RWPE2 (cell line): ENCODE measurements at regions not wholly inside any gene's neighbourhood (a gene's known extent, or its start where the extent isn't known, plus 50 kb on each side); places are given as distances from the start of the nearest gene placed in this dataset.
A peak's percentile ranks its signal among the peaks of the same experiment; 100 is the strongest.

Experiments
- ATAC-seq: fragments of 200-7000 bp; cut with Tn5 transposase; 3 replicates; pipeline ENCODE4 v1.9.1; 2021; ENCODE audit warnings: low read depth
- DNase-seq: peaks from one replicate; pipeline ENCODE4 v3.0.0-alpha.2; 2020; ENCODE audit warnings: low spot score
- H3K27ac ChIP-seq: fragments of 450-650 bp; 2 replicates; pipeline ENCODE4 v1.5.1; 2017; ENCODE audit warnings: mild to moderate bottlenecking; ENCODE audit not compliant: poor library complexity, severe bottlenecking
- H3K27me3 ChIP-seq: fragments of 250-450 bp; sonication (Bioruptor Pico); 2 replicates; pipeline ENCODE4 v1.5.1; 2021; ENCODE audit warnings: mild to moderate bottlenecking, moderate library complexity; ENCODE audit not compliant: insufficient read depth, poor library complexity, severe bottlenecking
- H3K36me3 ChIP-seq: fragments of 250-450 bp; sonication (Bioruptor Pico); 2 replicates; pipeline ENCODE4 v1.5.1; 2020; ENCODE audit warnings: low read depth, mild to moderate bottlenecking, moderate library complexity
- H3K4me1 ChIP-seq: fragments of 250-450 bp; sonication (Bioruptor Pico); 2 replicates; pipeline ENCODE4 v1.5.1; 2021; ENCODE audit warnings: mild to moderate bottlenecking, moderate library complexity; ENCODE audit not compliant: insufficient read depth, poor library complexity, severe bottlenecking
- H3K4me3 ChIP-seq: fragments of 250-450 bp; sonication (Bioruptor Pico); 2 replicates; pipeline ENCODE4 v1.5.1; 2021; ENCODE audit warnings: mild to moderate bottlenecking, moderate library complexity; ENCODE audit not compliant: severe bottlenecking
- H3K9me3 ChIP-seq: fragments of 250-450 bp; sonication (Bioruptor Pico); 2 replicates; pipeline ENCODE4 v1.5.1; 2021; ENCODE audit warnings: mild to moderate bottlenecking, moderate library complexity; ENCODE audit not compliant: severe bottlenecking
- CTCF ChIP-seq: fragments of 450-650 bp; IDR thresholded peaks from one replicate; pipeline ENCODE4 v1.5.1; 2017; ENCODE audit warnings: mild to moderate bottlenecking, moderate library complexity; ENCODE audit not compliant: poor library complexity, severe bottlenecking

- Histone ChIP-seq H3K27me3 (no peaks in the 10 kb centered on the region), H3K36me3 (no peaks in the 10 kb centered on the region), H3K27ac (peak overlapping the region; percentile 26), H3K4me3 (no peak overlapping the region), H3K9me3 (peaks cover 2% of the 10 kb centered on the region), H3K4me1 (peaks cover 22% of the 10 kb centered on the region)
- ATAC-seq (no peak), DNase-seq (no peak)
- no peak for TF ChIP-seq CTCF
These were observed 848.9 kb downstream of the TRIML1 start for GRCh38 chr4:188988131-188988530.

- TF ChIP-seq CTCF, result no peak
- H3K4me3 ChIP-seq, result no peak overlapping the region
- H3K36me3 ChIP-seq, result no peaks in the 10 kb centered on the region
- peak overlapping the region; percentile 26 for H3K27ac ChIP-seq
- ATAC-seq, result peak; percentile 54
- no peaks in the 10 kb centered on the region for H3K27me3 ChIP-seq
- H3K4me1 ChIP-seq, result peaks cover 22% of the 10 kb centered on the region
- H3K9me3 ChIP-seq, result no peaks in the 10 kb centered on the region
- no peak for DNase-seq
These were observed 850.1 kb downstream of the TRIML1 start for GRCh38 chr4:188989371-188989770.

DNA sequence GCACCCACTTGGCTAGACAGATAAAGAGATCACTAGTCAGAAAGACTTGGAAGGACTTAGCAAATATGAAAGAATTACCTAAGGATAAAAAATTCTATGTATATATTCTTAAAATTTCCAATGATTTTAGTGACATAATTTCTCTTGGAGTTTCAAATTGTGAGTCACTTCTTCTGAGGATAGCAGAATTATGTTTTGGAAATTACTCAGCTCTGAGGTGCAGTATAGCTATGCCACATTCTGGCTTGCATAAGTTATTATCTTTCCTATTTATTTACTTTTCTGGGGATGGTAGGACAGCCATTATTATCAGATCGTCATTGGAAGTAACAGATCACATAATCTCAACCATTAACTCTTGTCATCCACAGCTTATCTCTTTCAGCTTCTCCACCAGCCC lies 853.5 kb downstream of the TRIML1 start:
- TF ChIP-seq CTCF, result no peak
- peak; percentile 66; the same call in 2 of the 3 replicates for ATAC-seq

GRCh38 chr4:188993871-188994270 lies 854.6 kb downstream of the TRIML1 start:
- no peak overlapping the region for H3K4me3 ChIP-seq
- no peaks in the 10 kb centered on the region for H3K36me3 ChIP-seq
- DNase-seq, result no peak
- H3K27me3 ChIP-seq, result no peaks in the 10 kb centered on the region
- peaks cover 9% of the 10 kb centered on the region for H3K4me1 ChIP-seq
- no peaks in the 10 kb centered on the region for H3K9me3 ChIP-seq
- no peak overlapping the region for H3K27ac ChIP-seq
- no peak for ATAC-seq
- no peak for TF ChIP-seq CTCF

More for the DNA sequence above, 853.5 kb downstream of the TRIML1 start:
- H3K36me3 ChIP-seq, result no peaks in the 10 kb centered on the region
- no peak for DNase-seq
- H3K4me3 ChIP-seq, result no peak overlapping the region
- peaks cover 9% of the 10 kb centered on the region for H3K4me1 ChIP-seq
- no peaks in the 10 kb centered on the region for H3K9me3 ChIP-seq
- no peaks in the 10 kb centered on the region for H3K27me3 ChIP-seq
- no peak overlapping the region for H3K27ac ChIP-seq

- no peak overlapping the region for H3K27ac ChIP-seq
- no peak for DNase-seq
- no peaks in the 10 kb centered on the region for H3K36me3 ChIP-seq
- H3K27me3 ChIP-seq, result no peaks in the 10 kb centered on the region
- ATAC-seq, result no peak
- no peaks in the 10 kb centered on the region for H3K4me1 ChIP-seq
- no peak overlapping the region for H3K4me3 ChIP-seq
- TF ChIP-seq CTCF, result no peak
- H3K9me3 ChIP-seq, result no peaks in the 10 kb centered on the region
These were observed 862.2 kb downstream of the TRIML1 start for GRCh38 chr4:189001283-189001970.
